ENCODE measurements at regions not wholly inside any gene's neighbourhood (a gene's known extent, or its start where the extent isn't known, plus 50 kb on each side); places are given as distances from the start of the nearest gene placed in this dataset.

GRCh38 chr7:41910940-41911600 lies 208.2 kb upstream of the INHBA start:
- no peak for DNase-seq

- no peak for DNase-seq
These were observed 204.6 kb upstream of the INHBA start for GRCh38 chr7:41907444-41907843.

- no peak for DNase-seq
These were observed 197.6 kb upstream of the INHBA start for GRCh38 chr7:41900532-41900931.

- DNase-seq: no peak
These were observed 197.0 kb upstream of the INHBA start for GRCh38 chr7:41899823-41900433.

GRCh38 chr7:41893656-41894055 lies 190.8 kb upstream of the INHBA start:
- DNase-seq: no peak

- no peak for DNase-seq
These were observed 189.6 kb upstream of the INHBA start for GRCh38 chr7:41892356-41893100.

GRCh38 chr7:41891950-41892349 lies 189.1 kb upstream of the INHBA start:
- DNase-seq: no peak

- no peak for DNase-seq
These were observed 187.9 kb upstream of the INHBA start for GRCh38 chr7:41890631-41891274.

GRCh38 chr7:41889472-41889871 lies 186.6 kb upstream of the INHBA start:
- no peak for DNase-seq

GRCh38 chr7:41889040-41889439 lies 186.2 kb upstream of the INHBA start:
- no peak for DNase-seq

- no peak for DNase-seq
These were observed 184.5 kb upstream of the INHBA start for GRCh38 chr7:41887416-41887815.

- DNase-seq: peak; percentile 40
These were observed 184.0 kb upstream of the INHBA start for GRCh38 chr7:41886901-41887311.

GRCh38 chr7:41886262-41886900 lies 183.5 kb upstream of the INHBA start:
- peak; percentile 73 for DNase-seq

GRCh38 chr7:41885748-41886147 lies 182.9 kb upstream of the INHBA start:
- no peak for DNase-seq

GRCh38 chr7:41885078-41885477 lies 182.2 kb upstream of the INHBA start:
- DNase-seq: no peak

GRCh38 chr7:41882745-41883420 lies 180.0 kb upstream of the INHBA start:
- DNase-seq: no peak

- DNase-seq: no peak
These were observed 179.4 kb upstream of the INHBA start for GRCh38 chr7:41882256-41882655.

GRCh38 chr7:41881331-41882130 lies 178.6 kb upstream of the INHBA start:
- no peak for DNase-seq

- no peak for DNase-seq
These were observed 177.2 kb upstream of the INHBA start for GRCh38 chr7:41880107-41880506.

GRCh38 chr7:41879403-41879802 lies 176.5 kb upstream of the INHBA start:
- no peak for DNase-seq

Measured in eye (tissue), 1 donor.